ENCODE measurements at regions not wholly inside any gene's neighbourhood (a gene's known extent, or its start where the extent isn't known, plus 50 kb on each side); places are given as distances from the start of the nearest gene placed in this dataset.

DNA sequence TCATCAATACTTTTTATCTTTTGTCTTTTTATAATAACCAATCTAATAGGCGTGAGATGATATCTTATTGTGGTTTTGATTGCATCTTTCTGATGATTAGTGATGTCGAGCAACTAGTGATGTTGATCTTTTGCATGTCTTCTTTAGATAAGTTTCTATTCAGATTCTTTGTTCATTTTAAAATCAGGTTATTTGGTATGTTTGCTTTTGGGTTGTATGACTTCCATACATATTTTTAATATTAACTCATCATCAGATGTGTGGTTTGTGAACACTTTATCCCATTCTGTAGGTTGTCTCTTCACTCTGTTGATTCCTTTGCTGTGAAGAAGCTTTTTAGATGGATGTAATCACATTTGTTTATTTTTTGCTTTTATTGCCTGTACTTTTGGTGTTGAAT is 295.8 kb downstream of the BCKDHB start:
- TF ChIP-seq TAF1 (IDR thresholded peaks at IDR 0.05; ENCODE audit: borderline replicate concordance, insufficient read depth, low read length) (no peak), POLR2AphosphoS5 (IDR thresholded peaks at IDR 0.05; ENCODE audit: low read depth, low read length) (no peak), FOXP2 (optimal IDR thresholded peaks at IDR 0.05; ENCODE audit: borderline replicate concordance, extremely low read depth, extremely low read length, insufficient read depth) (no peak)
- TF ChIP-seq, protein P1, sequence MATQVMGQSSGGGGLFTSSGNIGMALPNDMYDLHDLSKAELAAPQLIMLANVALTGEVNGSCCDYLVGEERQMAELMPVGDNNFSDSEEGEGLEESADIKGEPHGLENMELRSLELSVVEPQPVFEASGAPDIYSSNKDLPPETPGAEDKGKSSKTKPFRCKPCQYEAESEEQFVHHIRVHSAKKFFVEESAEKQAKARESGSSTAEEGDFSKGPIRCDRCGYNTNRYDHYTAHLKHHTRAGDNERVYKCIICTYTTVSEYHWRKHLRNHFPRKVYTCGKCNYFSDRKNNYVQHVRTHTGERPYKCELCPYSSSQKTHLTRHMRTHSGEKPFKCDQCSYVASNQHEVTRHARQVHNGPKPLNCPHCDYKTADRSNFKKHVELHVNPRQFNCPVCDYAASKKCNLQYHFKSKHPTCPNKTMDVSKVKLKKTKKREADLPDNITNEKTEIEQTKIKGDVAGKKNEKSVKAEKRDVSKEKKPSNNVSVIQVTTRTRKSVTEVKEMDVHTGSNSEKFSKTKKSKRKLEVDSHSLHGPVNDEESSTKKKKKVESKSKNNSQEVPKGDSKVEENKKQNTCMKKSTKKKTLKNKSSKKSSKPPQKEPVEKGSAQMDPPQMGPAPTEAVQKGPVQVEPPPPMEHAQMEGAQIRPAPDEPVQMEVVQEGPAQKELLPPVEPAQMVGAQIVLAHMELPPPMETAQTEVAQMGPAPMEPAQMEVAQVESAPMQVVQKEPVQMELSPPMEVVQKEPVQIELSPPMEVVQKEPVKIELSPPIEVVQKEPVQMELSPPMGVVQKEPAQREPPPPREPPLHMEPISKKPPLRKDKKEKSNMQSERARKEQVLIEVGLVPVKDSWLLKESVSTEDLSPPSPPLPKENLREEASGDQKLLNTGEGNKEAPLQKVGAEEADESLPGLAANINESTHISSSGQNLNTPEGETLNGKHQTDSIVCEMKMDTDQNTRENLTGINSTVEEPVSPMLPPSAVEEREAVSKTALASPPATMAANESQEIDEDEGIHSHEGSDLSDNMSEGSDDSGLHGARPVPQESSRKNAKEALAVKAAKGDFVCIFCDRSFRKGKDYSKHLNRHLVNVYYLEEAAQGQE (IDR thresholded peaks at IDR 0.05; ENCODE audit: insufficient read depth in 1 of 2, low read depth in 2 of 2, low read length in 2 of 2) = no peak

Measured in PFSK-1 (cell line).